ENCODE measurements at regions not wholly inside any gene's neighbourhood (a gene's known extent, or its start where the extent isn't known, plus 50 kb on each side); places are given as distances from the start of the nearest gene placed in this dataset.
"Not testable (repeated sequence)": the region's sequence is repeated elsewhere in the genome, so short reads cannot be mapped to it uniquely, and the experiment has no call there.

DNA sequence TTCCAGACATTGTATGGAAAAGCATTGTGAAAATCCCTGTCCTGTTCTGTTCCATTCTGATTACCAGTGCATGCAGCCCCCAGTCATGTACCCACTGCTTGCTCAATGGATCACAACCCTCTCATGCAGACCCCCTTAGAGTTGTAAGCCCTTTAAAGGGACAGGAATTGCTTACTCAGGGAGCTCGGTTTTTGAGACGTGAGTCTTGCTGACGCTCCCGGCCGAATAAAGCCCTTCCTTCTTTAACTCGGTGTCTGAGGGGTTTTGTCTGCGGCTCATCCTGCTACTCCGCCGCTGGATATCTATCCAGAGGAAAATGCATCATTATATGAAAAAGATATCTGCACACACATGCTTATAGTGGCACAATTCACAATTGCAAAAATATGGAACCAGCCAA is 1425.6 kb downstream of the STIM2 start:
- not testable (repeated sequence) for TF ChIP-seq CTCF (conservative IDR thresholded peaks at IDR 0.05 in 1 of 2, IDR thresholded peaks at IDR 0.05 in 1 of 2; ENCODE audit: low read depth in 1 of 2, low read length in 2 of 2); EZH2 (IDR thresholded peaks at IDR 0.05; ENCODE audit: low read length, missing control alignments)

Measured in fibroblast of lung (primary cell).